OCI-LY7 (cell line): ENCODE measurements at regions not wholly inside any gene's neighbourhood (a gene's known extent, or its start where the extent isn't known, plus 50 kb on each side); places are given as distances from the start of the nearest gene placed in this dataset.
A peak's percentile ranks its signal among the peaks of the same experiment; 100 is the strongest.
"Not testable (repeated sequence)": the region's sequence is repeated elsewhere in the genome, so short reads cannot be mapped to it uniquely, and the experiment has no call there.

Experiments
- BruUV-seq: library from RNA; stranded (reverse); fragments of 400-500 nt; replicated peaks from 2 replicates; lab custom pipeline; 2021; lab: Mats Ljungman, UMichigan
- CTCF ChIA-PET: fragments of 300-600 bp; sonication (Branson Sonifier 250); formaldehyde crosslinking; loops from one replicate; lab custom pipeline; 2022; ENCODE audit warnings: antibody characterized with exemption; ENCODE audit not compliant: unreplicated experiment; lab: Charles Lee
- POLR2A ChIA-PET: fragments of 300-600 bp; sonication (Branson Sonifier 250); formaldehyde crosslinking; loops from one replicate; lab custom pipeline; 2022; ENCODE audit warnings: antibody characterized with exemption; lab: Charles Lee
- DNase-seq: peaks from one replicate; pipeline ENCODE4 v3.0.0-alpha.2; 2015; ENCODE audit warnings: low spot score
- H2AFZ ChIP-seq: fragments of 200-600 bp; sonication (generic), shearing (Covaris generic); 2 replicates; pipeline ENCODE4 v1.6.1; 2014; ENCODE audit warnings: mild to moderate bottlenecking, antibody characterized with exemption, low read length, moderate library complexity
- H3K27ac ChIP-seq: fragments of 200-600 bp; sonication (generic); 2 replicates; pipeline ENCODE4 v1.5.1; 2014; ENCODE audit warnings: mixed run types, low read depth, mild to moderate bottlenecking, moderate library complexity, low read length, inconsistent platforms; ENCODE audit not compliant: poor library complexity, severe bottlenecking
- H3K36me3 ChIP-seq: fragments of 200-600 bp; sonication (generic); 2 replicates; pipeline ENCODE4 v1.6.1; 2014; ENCODE audit warnings: mild to moderate bottlenecking, antibody characterized with exemption, low read length, moderate library complexity, mixed read lengths; ENCODE audit not compliant: insufficient read depth
- H3K4me1 ChIP-seq: fragments of 200-600 bp; sonication (generic); 2 replicates; pipeline ENCODE4 v1.5.1; 2014; ENCODE audit warnings: mild to moderate bottlenecking, low read length; ENCODE audit not compliant: insufficient read depth, poor library complexity, severe bottlenecking
- H3K4me2 ChIP-seq: fragments of 200-600 bp; sonication (generic); 2 replicates; pipeline ENCODE4 v1.6.1; 2014; ENCODE audit warnings: mild to moderate bottlenecking, low read length
- H3K4me3 ChIP-seq: fragments of 200-600 bp; sonication (generic); 2 replicates; pipeline ENCODE4 v1.5.1; 2014; ENCODE audit warnings: mild to moderate bottlenecking, low read depth, low read length; ENCODE audit not compliant: poor library complexity, severe bottlenecking
- H3K79me2 ChIP-seq: fragments of 200-600 bp; sonication (generic); 2 replicates; pipeline ENCODE4 v1.6.1; 2016; ENCODE audit warnings: low read depth, mild to moderate bottlenecking, low read length, moderate library complexity, mixed read lengths; ENCODE audit not compliant: insufficient read depth
- H3K9me2 ChIP-seq: fragments of 200-600 bp; sonication (generic); 2 replicates; pipeline ENCODE4 v1.6.1; 2016; ENCODE audit warnings: mild to moderate bottlenecking, low read length, mixed read lengths; ENCODE audit not compliant: insufficient read depth
- H3K9me3 ChIP-seq: fragments of 200-600 bp; sonication (generic); 2 replicates; pipeline ENCODE4 v1.6.1; 2014; ENCODE audit warnings: mild to moderate bottlenecking, mixed run types, low read length, mixed read lengths
- H4K20me1 ChIP-seq: fragments of 200-600 bp; sonication (generic); 2 replicates; pipeline ENCODE4 v1.6.1; 2014; ENCODE audit warnings: mild to moderate bottlenecking, antibody characterized with exemption, low read length, moderate library complexity, mixed read lengths; ENCODE audit not compliant: insufficient read depth
- CTCF ChIP-seq: fragments of 200-600 bp; sonication (generic); conservative IDR thresholded peaks from 2 replicates; pipeline ENCODE4 v1.5.1; 2014; ENCODE audit warnings: mild to moderate bottlenecking, antibody characterized with exemption, low read length, moderate library complexity, mixed read lengths
- EZH2phosphoT487 ChIP-seq: fragments of 200-600 bp; sonication (generic); IDR thresholded peaks from 2 replicates; pipeline ENCODE4 v1.6.1; 2018; ENCODE audit warnings: low read depth, borderline replicate concordance, mild to moderate bottlenecking, mixed run types, antibody characterized with exemption, low read length, moderate library complexity, mixed read lengths
- intact Hi-C: fragments of 100-400 bp; cut with micrococcal nuclease; formaldehyde crosslinking; loops from one replicate; pipeline ENCODE4 v1.10.0; 2022; ENCODE audit not compliant: unreplicated experiment

GRCh38 chr6:170004585-170005210, 253.3 kb downstream of the ERMARD start:
- no peaks in the 10 kb centered on the region for H3K4me1 ChIP-seq
- no peak overlapping the region for H3K4me3 ChIP-seq
- ChIA-PET POLR2A (no interaction called here), CTCF (no interaction called here)
- H2AFZ ChIP-seq, result no peak overlapping the region
- TF ChIP-seq EZH2phosphoT487, result no peak
- TF ChIP-seq CTCF, result no peak
- no peaks in the 10 kb centered on the region for H3K9me2 ChIP-seq
- intact Hi-C loops, result no loop called here
- 0 out of 2 replicates have a peak, but pooled peaks cover 11% of the 10 kb centered on the region for H3K9me3 ChIP-seq
- no peak overlapping the region for H3K4me2 ChIP-seq
- H3K36me3 ChIP-seq, result no peaks in the 10 kb centered on the region
- no peaks in the 10 kb centered on the region for H3K79me2 ChIP-seq
- no peak overlapping the region for H3K27ac ChIP-seq
- no TSS peak for BruUV-seq
- H4K20me1 ChIP-seq, result no peaks in the 10 kb centered on the region
- DNase-seq, result peak; percentile 7

GRCh38 chr6:170003451-170004160, 252.2 kb downstream of the ERMARD start:
- BruUV-seq, result no TSS peak
- POLR2A ChIA-PET, result no interaction called here
- H2AFZ ChIP-seq, result no peak overlapping the region
- no peak overlapping the region for H3K4me3 ChIP-seq
- no peak for TF ChIP-seq CTCF
- TF ChIP-seq EZH2phosphoT487, result no peak
- H3K9me3 ChIP-seq, result 0 out of 2 replicates have a peak, but pooled peaks cover 11% of the 10 kb centered on the region
- no peak for DNase-seq
- CTCF ChIA-PET, result no interaction called here
- H3K27ac ChIP-seq, result no peak overlapping the region
- no peaks in the 10 kb centered on the region for H3K4me1 ChIP-seq
- no peaks in the 10 kb centered on the region for H3K9me2 ChIP-seq
- no peak overlapping the region for H3K4me2 ChIP-seq
- no peaks in the 10 kb centered on the region for H3K36me3 ChIP-seq
- intact Hi-C loops, result no loop called here
- H4K20me1 ChIP-seq, result no peaks in the 10 kb centered on the region
- H3K79me2 ChIP-seq, result no peaks in the 10 kb centered on the region

DNA sequence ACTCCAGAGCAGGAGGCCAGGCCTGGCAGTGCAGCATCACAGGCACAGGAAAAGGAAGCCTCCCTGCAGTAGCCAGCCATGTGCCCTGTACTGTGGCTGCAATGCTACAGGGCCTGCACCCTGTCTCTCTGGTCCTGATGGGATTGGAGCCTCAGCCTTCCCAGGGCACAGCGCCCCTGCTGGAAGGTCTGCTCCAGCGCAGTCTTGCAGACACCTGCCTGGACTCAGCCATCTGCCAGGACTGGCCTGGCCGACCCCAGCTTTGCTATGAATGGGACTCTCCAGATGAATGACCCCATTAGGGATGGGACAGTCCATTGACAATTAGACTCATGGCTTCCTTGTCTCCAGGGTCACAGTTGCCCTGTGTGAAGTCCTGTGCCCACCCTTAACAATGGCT, 251.6 kb downstream of the ERMARD start:
- Histone ChIP-seq H3K4me3 (no peak overlapping the region), H3K9me3 (0 out of 2 replicates have a peak, but pooled peaks cover 11% of the 10 kb centered on the region), H3K79me2 (no peaks in the 10 kb centered on the region), H3K36me3 (no peaks in the 10 kb centered on the region), H3K4me1 (no peaks in the 10 kb centered on the region), H3K9me2 (no peaks in the 10 kb centered on the region), H4K20me1 (no peaks in the 10 kb centered on the region), H3K4me2 (no peak overlapping the region), H3K27ac (no peak overlapping the region), H2AFZ (no peak overlapping the region)
- ChIA-PET POLR2A (no interaction called here), CTCF (no interaction called here)
- intact Hi-C loops, result no loop called here
- no peak for DNase-seq
- TF ChIP-seq EZH2phosphoT487 (no peak), CTCF (peak; percentile 46)
- no TSS peak for BruUV-seq

- H3K4me3 ChIP-seq, H4K20me1 ChIP-seq, H3K9me2 ChIP-seq, DNase-seq, CTCF ChIA-PET, H3K4me1 ChIP-seq, H3K79me2 ChIP-seq, H3K36me3 ChIP-seq, H2AFZ ChIP-seq, H3K4me2 ChIP-seq, H3K27ac ChIP-seq, BruUV-seq: not testable (repeated sequence)
- intact Hi-C loops, result loop anchor here (1.0 kb wide), 1 partner anchor 170 kb away; no protein-coding TSS in a partner anchor
- H3K9me3 ChIP-seq, result 0 out of 2 replicates have a peak, but pooled peaks cover 11% of the 10 kb centered on the region
- POLR2A ChIA-PET, result interaction anchor here (0.6 kb wide), 1 partner anchor 87 kb away, joined by 6 read pairs; no protein-coding TSS in a partner anchor
These were observed 250.4 kb downstream of the ERMARD start for GRCh38 chr6:170001782-170002181.
